ENCODE measurements at regions not wholly inside any gene's neighbourhood (a gene's known extent, or its start where the extent isn't known, plus 50 kb on each side); places are given as distances from the start of the nearest gene placed in this dataset.

DNA sequence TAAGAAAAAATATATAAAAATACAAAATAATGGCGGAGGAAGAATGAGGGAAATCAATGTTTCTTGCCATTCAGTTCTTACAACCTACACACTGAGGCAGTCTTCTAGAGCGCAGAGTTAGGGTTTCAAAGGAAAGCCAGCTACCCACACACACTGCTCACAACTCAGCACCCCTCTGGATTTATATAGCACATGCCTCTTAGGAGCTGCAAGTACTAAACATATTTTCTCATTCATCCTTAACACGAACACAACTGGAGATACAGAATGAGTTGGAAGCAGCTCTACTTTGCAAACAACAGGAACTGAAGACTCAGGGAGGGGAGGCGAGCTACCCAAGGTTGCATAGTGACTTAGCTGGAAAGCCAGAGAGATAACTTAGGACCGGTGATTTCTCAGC lies 293.8 kb downstream of the CTTN start:
- no peaks in the 10 kb centered on the region for H3K4me1 ChIP-seq
- TF ChIP-seq, protein P1, sequence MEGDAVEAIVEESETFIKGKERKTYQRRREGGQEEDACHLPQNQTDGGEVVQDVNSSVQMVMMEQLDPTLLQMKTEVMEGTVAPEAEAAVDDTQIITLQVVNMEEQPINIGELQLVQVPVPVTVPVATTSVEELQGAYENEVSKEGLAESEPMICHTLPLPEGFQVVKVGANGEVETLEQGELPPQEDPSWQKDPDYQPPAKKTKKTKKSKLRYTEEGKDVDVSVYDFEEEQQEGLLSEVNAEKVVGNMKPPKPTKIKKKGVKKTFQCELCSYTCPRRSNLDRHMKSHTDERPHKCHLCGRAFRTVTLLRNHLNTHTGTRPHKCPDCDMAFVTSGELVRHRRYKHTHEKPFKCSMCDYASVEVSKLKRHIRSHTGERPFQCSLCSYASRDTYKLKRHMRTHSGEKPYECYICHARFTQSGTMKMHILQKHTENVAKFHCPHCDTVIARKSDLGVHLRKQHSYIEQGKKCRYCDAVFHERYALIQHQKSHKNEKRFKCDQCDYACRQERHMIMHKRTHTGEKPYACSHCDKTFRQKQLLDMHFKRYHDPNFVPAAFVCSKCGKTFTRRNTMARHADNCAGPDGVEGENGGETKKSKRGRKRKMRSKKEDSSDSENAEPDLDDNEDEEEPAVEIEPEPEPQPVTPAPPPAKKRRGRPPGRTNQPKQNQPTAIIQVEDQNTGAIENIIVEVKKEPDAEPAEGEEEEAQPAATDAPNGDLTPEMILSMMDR (IDR thresholded peaks at IDR 0.05), result no peak
- H3K27ac ChIP-seq, result no peak overlapping the region
- no peaks in the 10 kb centered on the region for H3K36me3 ChIP-seq
- peaks cover 0 to 6% (median 3%) of the 10 kb centered on the region in 3 donors for H3K9me3 ChIP-seq
- intact Hi-C loops (cut with DNase I; ENCODE audit: low total_unique reads), result no loop called here
- H3K4me3 ChIP-seq, result no peak overlapping the region
- peaks cover 0 to 11% of the 10 kb centered on the region in 2 donors for H3K27me3 ChIP-seq
- DNase-seq, result no peak

DNA sequence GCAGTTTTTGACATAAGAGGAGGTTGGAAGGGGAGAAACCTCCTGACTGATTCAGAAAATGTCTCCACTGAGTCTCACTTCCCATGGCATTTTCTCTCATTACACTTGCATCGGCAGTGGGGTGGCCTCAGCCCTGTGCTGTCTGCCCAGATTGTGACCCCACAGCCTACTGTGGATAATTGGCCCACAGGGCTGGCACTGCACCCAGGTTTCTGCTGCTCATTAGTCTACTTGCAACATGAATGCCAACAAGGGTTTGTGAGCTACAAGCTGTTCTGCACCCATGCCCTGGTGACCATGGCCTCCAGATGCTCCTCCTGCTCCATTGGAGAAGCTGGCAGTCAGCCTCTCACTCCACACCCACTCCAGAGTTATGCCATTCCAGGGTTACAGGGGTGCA lies 296.0 kb downstream of the CTTN start:
- H3K36me3 ChIP-seq, result no peaks in the 10 kb centered on the region
- no peak overlapping the region for H3K27ac ChIP-seq
- TF ChIP-seq, protein P1 (IDR thresholded peaks at IDR 0.05), result no peak
- H3K27me3 ChIP-seq, result peaks cover 0 to 5% of the 10 kb centered on the region in 2 donors
- no peak overlapping the region for H3K4me3 ChIP-seq
- intact Hi-C loops (cut with DNase I; ENCODE audit: low total_unique reads), result no loop called here
- peaks cover 0 to 6% (median 3%) of the 10 kb centered on the region in 3 donors for H3K9me3 ChIP-seq
- no peaks in the 10 kb centered on the region for H3K4me1 ChIP-seq
- no peak for DNase-seq

DNA sequence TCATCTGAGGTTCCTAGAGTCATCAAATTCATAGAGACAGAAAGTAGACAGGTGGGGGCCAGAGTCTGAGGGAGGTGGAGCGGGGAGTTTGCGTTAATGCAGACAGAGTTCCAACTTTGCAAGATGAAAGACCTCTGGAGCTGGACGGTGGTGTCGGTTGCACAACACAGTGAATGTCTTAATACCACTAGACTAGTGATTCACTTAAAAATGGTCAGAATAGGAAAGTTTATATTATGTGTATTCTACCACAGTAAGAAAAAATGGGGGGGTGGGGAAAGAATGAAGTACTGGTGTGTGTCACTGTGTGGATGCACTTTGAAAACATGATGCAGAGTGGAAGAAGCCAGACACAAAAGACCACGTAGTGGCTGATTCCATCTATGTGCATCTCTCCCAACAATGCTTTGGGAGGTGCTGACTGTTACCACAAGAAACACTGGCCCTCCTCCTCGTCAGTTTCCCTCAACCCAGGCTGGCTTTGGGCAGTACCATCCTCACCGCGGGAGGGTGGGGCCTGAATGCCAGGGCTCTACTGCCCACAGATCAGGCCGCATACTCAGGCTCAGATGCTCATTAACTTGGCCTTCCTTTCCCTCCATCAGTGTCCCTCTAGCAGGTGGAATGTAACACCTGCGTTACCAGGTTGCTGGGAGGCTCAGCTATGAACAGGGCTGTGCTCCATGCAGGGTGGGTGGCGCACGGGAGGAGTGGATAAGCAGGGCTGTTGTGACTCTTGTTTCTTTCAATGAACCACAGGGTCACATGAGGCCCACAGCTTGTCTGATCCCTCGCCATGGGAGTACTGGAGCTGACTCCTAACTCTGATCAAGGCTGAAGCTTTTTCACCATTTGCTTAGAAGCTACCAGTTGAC lies 297.0 kb downstream of the CTTN start:
- no peaks in the 10 kb centered on the region for H3K36me3 ChIP-seq
- peaks cover 0 to 5% of the 10 kb centered on the region in 2 donors for H3K27me3 ChIP-seq
- TF ChIP-seq, protein P1 (IDR thresholded peaks at IDR 0.05), result no peak
- no peak for DNase-seq
- no peaks in the 10 kb centered on the region for H3K4me1 ChIP-seq
- peaks cover 0 to 6% (median 0%) of the 10 kb centered on the region in 3 donors for H3K9me3 ChIP-seq
- no peak overlapping the region for H3K27ac ChIP-seq
- intact Hi-C loops (cut with DNase I; ENCODE audit: low total_unique reads), result no loop called here
- no peak overlapping the region for H3K4me3 ChIP-seq

DNA sequence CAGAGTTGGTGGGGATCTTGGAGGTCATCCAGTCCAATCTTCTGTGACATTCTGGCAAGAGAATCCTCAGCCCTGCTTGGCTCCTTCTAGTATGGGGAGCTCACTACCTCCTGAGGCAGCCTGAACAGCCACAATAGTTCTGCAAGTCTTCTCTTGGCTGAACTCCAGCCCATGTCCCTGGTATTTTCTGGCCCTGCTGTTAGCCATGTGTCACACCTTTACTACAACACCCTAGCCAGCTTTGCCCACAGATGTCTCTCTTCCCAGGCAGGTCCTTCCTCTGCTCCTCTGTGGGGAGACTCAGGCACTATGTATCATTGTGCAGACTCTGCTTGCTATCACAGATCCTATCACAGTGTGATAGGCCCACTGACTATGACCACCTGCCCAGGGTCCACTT lies 297.7 kb downstream of the CTTN start:
- no peaks in the 10 kb centered on the region for H3K36me3 ChIP-seq
- peaks cover 0 to 6% (median 0%) of the 10 kb centered on the region in 3 donors for H3K9me3 ChIP-seq
- peaks cover 0 to 5% of the 10 kb centered on the region in 2 donors for H3K27me3 ChIP-seq
- no peak overlapping the region for H3K27ac ChIP-seq
- H3K4me3 ChIP-seq, result no peak overlapping the region
- intact Hi-C loops (cut with DNase I; ENCODE audit: low total_unique reads), result no loop called here
- no peak for DNase-seq
- H3K4me1 ChIP-seq, result no peaks in the 10 kb centered on the region
- TF ChIP-seq, protein P1 (IDR thresholded peaks at IDR 0.05), result no peak

DNA sequence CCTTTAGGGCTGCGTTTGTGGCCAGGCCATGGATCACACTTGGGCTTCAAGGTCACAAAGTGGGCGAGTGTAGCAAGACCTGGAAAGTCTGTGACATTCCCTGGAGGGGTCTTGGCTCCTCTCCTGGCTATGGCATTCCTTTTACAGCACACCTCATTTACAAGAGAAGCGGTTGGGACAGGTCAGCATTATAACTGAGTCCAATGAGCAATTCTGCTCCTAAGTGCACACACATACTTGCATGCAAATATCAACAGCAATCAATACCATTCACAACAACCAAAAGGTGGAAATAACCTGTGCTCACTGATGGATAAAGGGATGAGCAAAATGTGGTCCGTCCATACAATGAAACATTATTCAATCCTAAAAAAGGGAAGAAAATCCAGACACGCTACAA lies 298.2 kb downstream of the CTTN start:
- no peak for DNase-seq
- peaks cover 0 to 6% (median 0%) of the 10 kb centered on the region in 3 donors for H3K9me3 ChIP-seq
- TF ChIP-seq, protein P1 (IDR thresholded peaks at IDR 0.05), result no peak
- H3K4me3 ChIP-seq, result no peak overlapping the region
- H3K27me3 ChIP-seq, result peaks cover 0 to 5% of the 10 kb centered on the region in 2 donors
- H3K36me3 ChIP-seq, result no peaks in the 10 kb centered on the region
- no peaks in the 10 kb centered on the region for H3K4me1 ChIP-seq
- intact Hi-C loops (cut with DNase I; ENCODE audit: low total_unique reads), result no loop called here
- H3K27ac ChIP-seq, result no peak overlapping the region
